ENCODE measurements at regions not wholly inside any gene's neighbourhood (a gene's known extent, or its start where the extent isn't known, plus 50 kb on each side); places are given as distances from the start of the nearest gene placed in this dataset.

GRCh38 chr13:106326751-106327150, 208.7 kb downstream of the EFNB2 start:
- no peak overlapping the region for H2BK20ac ChIP-seq (ENCODE audit: low read depth, low read length)
- dilution Hi-C loops (cut with HindIII; ENCODE audit: low sequenced_read_pairs, unreplicated experiment): no loop called here
- no TSS peak for BruUV-seq (replicated peaks)

More at GRCh38 chr13:106326751-106327150, 208.7 kb downstream of the EFNB2 start:
- no peaks in the 10 kb centered on the region for H4K20me1 ChIP-seq (ENCODE audit: insufficient read depth, low read length)
- DNase-seq (no peak), ATAC-seq (ENCODE audit: low read depth) (no peak)
- H2BK120ac ChIP-seq (ENCODE audit: low read depth, low read length): no peak overlapping the region
- no peaks in the 10 kb centered on the region for H3K4me1 ChIP-seq (ENCODE audit: control insufficient read depth, insufficient read depth, low read length)
- WGBS, 2 experiments (ENCODE audit: extremely low coverage in 2 of 2, insufficient read length in 1 of 2): no CpG with 5 or more reads among the region's 4 CpGs
- ChIA-PET POLR2A (ENCODE audit: unreplicated experiment) (no interaction called here), CTCF (no interaction called here)
- no peak overlapping the region for H2BK5ac ChIP-seq (ENCODE audit: low read depth, low read length, poor library complexity, severe bottlenecking)
- no peak overlapping the region for H3K27ac ChIP-seq (ENCODE audit: insufficient read depth, low read length)
- H2AK5ac ChIP-seq (ENCODE audit: low read depth, low read length): no peak overlapping the region
- intact Hi-C loops (cut with micrococcal nuclease) (loop anchor here (10.0 kb wide), 1 partner anchor 498 kb away; no protein-coding TSS in a partner anchor), in situ Hi-C loops (cut with MboI; ENCODE audit: low sequenced_read_pairs) (no loop called here)
- no peak overlapping the region for H2AFZ ChIP-seq (replicated peaks; ENCODE audit: low read length, poor library complexity)
- H3K79me1 ChIP-seq (ENCODE audit: low read depth in 1 of 2, low read length in 2 of 2): no peaks in the 10 kb centered on the region
- H2BK15ac ChIP-seq (ENCODE audit: low read depth, low read length): no peak overlapping the region
- H3K23ac ChIP-seq (ENCODE audit: low read depth, low read length): no peak overlapping the region
- no peak overlapping the region for H3K56ac ChIP-seq (ENCODE audit: extremely low read depth, insufficient read depth, low read length)
- no peak overlapping the region for H3K9ac ChIP-seq (ENCODE audit: low read depth, low read length)
- H3K14ac ChIP-seq (replicated peaks; ENCODE audit: low read depth, low read length): no peak overlapping the region
- H4K8ac ChIP-seq (ENCODE audit: low read depth in 2 of 2, low read length in 2 of 2): no peak overlapping the region
- H3K27me3 ChIP-seq (ENCODE audit: control insufficient read depth, insufficient read depth, low read length): no peaks in the 10 kb centered on the region
- no peak overlapping the region for H3K4me2 ChIP-seq (ENCODE audit: low read depth, low read length)
- H3K9me3 ChIP-seq (ENCODE audit: control insufficient read depth, insufficient read depth, low read length): peaks cover 8% of the 10 kb centered on the region
- H3K4ac ChIP-seq (ENCODE audit: low read depth, low read length): no peak overlapping the region
- H2AK9ac ChIP-seq (replicated peaks; ENCODE audit: low read depth, low read length, poor library complexity): no peak overlapping the region
- H3K18ac ChIP-seq (ENCODE audit: low read depth, low read length): no peak overlapping the region
- H3K4me3 ChIP-seq (ENCODE audit: insufficient read depth, low read depth, low read length): no peak overlapping the region
- no peaks in the 10 kb centered on the region for H3K36me3 ChIP-seq (ENCODE audit: control insufficient read depth, insufficient read depth, low read length)
- TF ChIP-seq NFE2L2 (IDR thresholded peaks at IDR 0.05; ENCODE audit: low read depth, low read length) (no peak), ELK1 (IDR thresholded peaks at IDR 0.05; ENCODE audit: borderline replicate concordance, low read depth, low read length) (no peak), BHLHE40 (IDR thresholded peaks at IDR 0.05; ENCODE audit: low read depth, low read length) (no peak), RFX5 (IDR thresholded peaks at IDR 0.05; ENCODE audit: low read depth, low read length) (no peak), RAD21 (IDR thresholded peaks at IDR 0.05; ENCODE audit: low read length) (no peak), MAZ (IDR thresholded peaks at IDR 0.05; ENCODE audit: borderline replicate concordance, low read depth, low read length) (no peak), FOS (IDR thresholded peaks at IDR 0.05; ENCODE audit: low read depth, low read length) (no peak), USF2 (IDR thresholded peaks at IDR 0.05; ENCODE audit: low read depth, low read length) (no peak), CTCF (conservative IDR thresholded peaks at IDR 0.05; ENCODE audit: low read depth, low read length) (no peak), SMC3 (IDR thresholded peaks at IDR 0.05; ENCODE audit: low read depth, low read length) (no peak), POLR2A (IDR thresholded peaks at IDR 0.05; ENCODE audit: low read depth, low read length) (no peak), CHD1 (IDR thresholded peaks at IDR 0.05; ENCODE audit: low read depth, low read length) (no peak), CEBPB (IDR thresholded peaks at IDR 0.05; ENCODE audit: low read depth, low read length) (no peak)
- peaks cover 2% of the 10 kb centered on the region; the same call in 1 of the 2 replicates for H3K9me1 ChIP-seq (ENCODE audit: insufficient read depth, low read length)
- H4K5ac ChIP-seq (ENCODE audit: low read depth, low read length): no peak overlapping the region
- no peak overlapping the region for H4K91ac ChIP-seq (ENCODE audit: insufficient read depth, low read depth, low read length)

Data from IMR-90 (cell line).